Fibroblast of skin of left biceps (primary cell): ENCODE measurements at regions not wholly inside any gene's neighbourhood (a gene's known extent, or its start where the extent isn't known, plus 50 kb on each side); places are given as distances from the start of the nearest gene placed in this dataset.
A peak's percentile ranks its signal among the peaks of the same experiment; 100 is the strongest.
"Not testable (repeated sequence)": the region's sequence is repeated elsewhere in the genome, so short reads cannot be mapped to it uniquely, and the experiment has no call there.

Experiments used
- DNase-seq, 2 experiments: peaks; one replicate each; pipeline ENCODE4 v3.0.0-alpha.2; 2013; ENCODE audit warnings: low read depth in 2 of 2

DNA sequence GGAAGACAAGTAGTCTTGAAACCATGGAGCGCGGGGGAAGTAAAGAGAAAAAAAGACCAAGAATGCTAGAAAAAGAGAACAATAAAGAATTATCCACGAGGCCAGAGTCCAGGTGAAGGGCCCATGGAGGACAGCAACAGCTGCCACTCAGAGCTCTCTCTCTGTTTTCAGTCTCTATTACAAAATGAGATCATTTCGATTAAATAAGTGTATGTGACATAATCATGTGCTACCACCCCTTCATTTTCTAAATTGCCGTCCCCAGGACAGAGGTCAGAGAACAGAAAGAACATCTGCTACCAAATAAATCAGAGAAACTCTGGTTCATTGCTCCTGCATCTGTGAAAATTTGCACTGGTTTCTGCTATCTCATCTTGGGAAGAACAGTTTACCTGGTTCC, 838.7 kb downstream of the RNF144A start:
- DNase-seq, result no peak

- DNase-seq, result peak; percentile 75 to 81
Observed at GRCh38 chr2:7758073-7758759, 841.0 kb downstream of the RNF144A start.

- no peak for DNase-seq
Observed at GRCh38 chr2:7759898-7760297, 842.7 kb downstream of the RNF144A start.

GRCh38 chr2:7763418-7763817, 846.2 kb downstream of the RNF144A start:
- not testable (repeated sequence) for DNase-seq

DNA sequence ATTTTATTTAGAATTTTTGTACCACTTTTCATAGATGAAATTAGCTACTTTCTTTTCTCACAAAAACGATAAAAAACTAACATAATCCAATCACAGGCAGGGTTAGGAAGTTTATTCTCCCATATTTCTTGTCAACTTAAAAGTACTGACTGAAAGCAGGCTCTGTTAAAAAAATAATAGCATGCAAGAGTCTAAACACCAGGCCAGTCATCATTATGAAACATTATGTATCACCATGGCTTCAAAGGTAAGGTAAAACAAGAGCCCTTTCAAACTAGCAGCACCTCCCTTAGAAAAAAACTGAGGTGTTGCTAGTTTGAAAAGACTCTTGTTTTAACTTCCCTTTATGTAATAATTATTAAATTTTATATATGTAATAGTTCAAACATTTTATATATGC, 848.0 kb downstream of the RNF144A start:
- no peak for DNase-seq

DNA sequence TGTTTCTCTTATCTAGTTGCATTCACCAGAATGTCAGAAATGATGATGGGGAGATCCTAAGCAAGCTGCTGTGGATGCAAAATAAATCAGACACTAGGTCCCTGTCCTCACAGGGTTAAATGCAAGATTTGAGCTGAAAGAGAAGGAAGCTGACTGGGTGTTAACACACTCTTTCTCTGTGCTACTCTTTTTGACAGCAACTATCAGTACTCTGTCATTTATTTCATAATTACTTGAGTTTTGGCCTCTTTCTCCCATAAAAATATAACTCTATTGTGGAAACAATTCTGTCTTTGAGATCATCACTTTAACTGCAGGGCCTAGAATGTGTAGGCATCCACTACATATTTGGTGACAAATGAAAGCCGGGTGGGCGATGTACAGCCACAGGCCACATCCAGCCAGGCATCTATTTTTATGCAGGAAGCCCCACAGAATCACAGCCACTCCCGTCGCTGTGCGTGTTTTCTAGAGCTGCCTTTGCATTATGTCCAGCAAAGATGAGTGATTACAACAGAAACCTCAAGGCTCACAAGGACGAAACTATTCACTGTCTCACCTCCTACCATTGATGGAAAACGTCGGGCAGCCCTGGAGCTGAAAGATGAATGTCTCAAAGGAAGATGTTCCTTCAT, 849.0 kb downstream of the RNF144A start:
- DNase-seq, result no peak

- DNase-seq, result no peak
Observed at GRCh38 chr2:7766978-7767565, 849.9 kb downstream of the RNF144A start.

GRCh38 chr2:7767902-7768301, 850.7 kb downstream of the RNF144A start:
- no peak for DNase-seq

DNA sequence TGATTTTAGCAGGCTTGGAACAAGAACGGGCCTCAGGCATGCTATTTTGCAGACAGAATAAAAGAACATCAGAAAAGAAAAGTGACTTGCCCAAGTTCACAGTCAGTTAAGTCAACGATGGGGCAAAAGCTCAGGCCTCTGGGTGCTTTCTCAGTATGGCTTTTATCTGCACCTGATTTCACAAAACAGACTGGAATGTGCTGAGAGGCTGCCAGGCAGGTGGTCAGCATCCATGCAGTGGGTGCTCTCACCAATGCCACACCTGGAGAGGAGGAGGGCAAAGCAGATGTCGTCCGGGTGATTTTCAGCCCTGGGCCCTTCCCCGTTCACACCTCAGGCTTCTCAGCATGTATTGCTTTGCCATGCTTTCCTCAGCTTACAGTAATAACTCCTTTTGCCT, 854.6 kb downstream of the RNF144A start:
- DNase-seq, result no peak

GRCh38 chr2:7773362-7774360, 856.4 kb downstream of the RNF144A start:
- no peak for DNase-seq

- DNase-seq, result no peak
Observed at GRCh38 chr2:7774481-7774880, 857.3 kb downstream of the RNF144A start.

- no peak for DNase-seq
Observed at GRCh38 chr2:7777668-7778067, 860.5 kb downstream of the RNF144A start.

DNA sequence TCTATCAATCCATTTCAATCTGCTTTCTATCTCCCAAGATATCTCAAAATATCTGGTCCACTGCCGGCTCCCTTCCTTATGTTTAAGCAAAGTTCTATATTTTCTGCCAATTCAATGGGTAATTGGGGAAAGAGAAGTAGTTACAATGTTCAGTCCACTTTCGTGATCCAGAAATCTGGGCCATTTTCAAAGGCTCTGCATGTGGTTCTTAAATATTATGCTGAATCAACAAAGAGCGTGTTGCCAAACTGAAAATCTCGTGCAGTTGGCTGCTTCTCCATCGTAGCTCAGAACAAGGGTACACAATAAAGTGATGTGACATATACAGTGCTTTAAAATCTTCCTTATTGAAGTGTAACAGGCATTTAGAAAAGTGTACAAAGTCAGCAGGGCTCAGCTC, 863.1 kb downstream of the RNF144A start:
- no peak for DNase-seq

GRCh38 chr2:7785700-7786099, 868.5 kb downstream of the RNF144A start:
- DNase-seq, result no peak

- DNase-seq, result no peak
Observed at GRCh38 chr2:7788736-7789135, 871.5 kb downstream of the RNF144A start.

GRCh38 chr2:7792031-7792651, 874.9 kb downstream of the RNF144A start:
- no peak for DNase-seq

DNA sequence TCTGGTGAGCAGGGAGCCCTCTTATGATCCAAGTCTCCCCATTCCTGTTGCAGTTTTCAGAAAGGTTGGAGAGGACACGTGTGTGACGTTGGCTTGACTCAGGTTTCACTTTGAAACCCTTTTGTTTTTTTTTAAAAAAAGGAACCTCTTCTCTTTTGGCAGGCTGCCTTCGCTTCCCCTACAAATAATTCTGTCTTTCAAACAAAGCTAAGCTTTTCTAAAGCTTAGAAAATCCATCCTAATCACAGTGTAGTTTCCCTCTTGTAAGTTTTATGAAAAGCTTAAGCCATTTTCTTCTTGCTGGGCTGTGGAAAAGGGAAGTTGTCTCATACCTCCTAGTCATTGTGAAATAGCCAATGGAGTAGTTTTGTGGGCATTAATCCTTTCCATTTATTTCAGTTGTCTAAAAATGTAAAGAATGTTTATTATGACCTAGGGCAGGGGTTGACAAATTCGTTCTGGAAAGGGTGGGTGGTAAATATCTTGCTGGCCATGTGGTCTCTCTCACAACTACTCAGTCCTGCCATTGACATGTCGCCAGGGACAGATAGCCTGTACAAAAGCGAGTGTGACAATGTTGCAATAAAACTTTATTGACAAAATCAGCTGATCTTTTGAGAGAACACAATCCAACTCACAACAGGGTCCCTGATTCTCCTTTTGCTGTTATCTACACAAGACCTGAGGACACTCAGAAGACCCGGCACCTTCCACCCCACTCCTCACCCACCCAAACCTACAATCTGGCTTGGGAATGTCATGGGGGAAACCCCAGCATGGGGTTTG, 878.8 kb downstream of the RNF144A start:
- no peak for DNase-seq

GRCh38 chr2:7800031-7800430, 881.8 kb upstream of the ID2 start:
- DNase-seq, result no peak

GRCh38 chr2:7801212-7801611, 880.6 kb upstream of the ID2 start:
- no peak for DNase-seq

GRCh38 chr2:7803515-7803914, 878.3 kb upstream of the ID2 start:
- no peak for DNase-seq

DNA sequence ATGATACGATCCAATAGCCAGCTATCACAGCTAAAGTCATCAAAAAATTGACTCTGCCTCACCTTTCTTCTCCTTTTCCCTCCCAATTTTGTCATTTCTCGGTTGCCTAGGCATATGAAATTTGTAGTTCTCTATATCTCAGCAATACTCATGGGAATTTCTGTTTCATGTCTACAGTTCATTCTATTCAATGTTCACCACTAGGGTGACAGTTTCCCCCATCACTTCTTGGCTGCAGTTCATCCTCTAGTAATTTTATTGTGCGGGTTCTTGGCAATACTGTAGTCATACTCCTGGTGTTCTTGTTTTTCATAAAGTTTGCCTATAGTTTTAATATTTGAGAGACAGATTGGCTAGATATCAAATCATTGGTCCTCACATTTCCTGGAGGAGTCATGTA, 872.2 kb upstream of the ID2 start:
- DNase-seq, result no peak
